A673 (cell line): ENCODE measurements at regions not wholly inside any gene's neighbourhood (a gene's known extent, or its start where the extent isn't known, plus 50 kb on each side); places are given as distances from the start of the nearest gene placed in this dataset.

ENCODE experiments used
- BruUV-seq: library from RNA; stranded (reverse); fragments of 400-500 nt; replicated peaks from 2 replicates; lab custom pipeline; 2021; lab: Mats Ljungman, UMichigan
- CTCF ChIA-PET: fragments of 300-600 bp; sonication (Branson Sonifier 250); formaldehyde crosslinking; loops from one replicate; lab custom pipeline; 2022; ENCODE audit warnings: antibody characterized with exemption; lab: Charles Lee
- POLR2A ChIA-PET: fragments of 300-600 bp; sonication (Branson Sonifier 250); formaldehyde crosslinking; loops from one replicate; lab custom pipeline; 2022; ENCODE audit warnings: antibody characterized with exemption; ENCODE audit not compliant: low non-redundant PET; lab: Charles Lee
- DNase-seq: peaks from one replicate; pipeline ENCODE4 v3.0.0-alpha.2; 2015; ENCODE audit warnings: low spot score
- H3K27ac ChIP-seq: fragments of 200-600 bp; sonication (generic); 2 replicates; pipeline ENCODE4 v1.5.1; 2016; ENCODE audit warnings: mixed run types, low read depth, mild to moderate bottlenecking, mixed read lengths, antibody characterized with exemption, low read length; ENCODE audit not compliant: poor library complexity, severe bottlenecking
- H3K27me3 ChIP-seq: fragments of 200-600 bp; sonication (generic); replicated peaks from 2 replicates; pipeline ENCODE4 v1.6.1; 2017; ENCODE audit warnings: mixed run types, low read depth, mild to moderate bottlenecking, mixed read lengths, antibody characterized with exemption, low read length; ENCODE audit not compliant: insufficient read depth, poor library complexity
- H3K36me3 ChIP-seq: fragments of 200-600 bp; sonication (generic); 2 replicates; pipeline ENCODE4 v1.6.1; 2016; ENCODE audit warnings: mixed run types, mild to moderate bottlenecking, mixed read lengths, antibody characterized with exemption, low read length; ENCODE audit not compliant: insufficient read depth, poor library complexity, severe bottlenecking
- H3K4me1 ChIP-seq: fragments of 200-600 bp; sonication (generic); 2 replicates; pipeline ENCODE4 v1.6.1; 2017; ENCODE audit warnings: mixed run types, mild to moderate bottlenecking, mixed read lengths, antibody characterized with exemption, low read length; ENCODE audit not compliant: insufficient read depth, poor library complexity, severe bottlenecking
- H3K4me3 ChIP-seq: fragments of 200-600 bp; sonication (generic); 2 replicates; pipeline ENCODE4 v1.5.1; 2016; ENCODE audit warnings: low read depth, mixed run types, mild to moderate bottlenecking, mixed read lengths, low read length; ENCODE audit not compliant: poor library complexity, severe bottlenecking
- H3K9me3 ChIP-seq: fragments of 200-600 bp; sonication (generic); 2 replicates; pipeline ENCODE4 v1.6.1; 2016; ENCODE audit warnings: mixed run types, low read depth, mild to moderate bottlenecking, mixed read lengths, antibody characterized with exemption, low read length; ENCODE audit not compliant: poor library complexity, severe bottlenecking
- CTCF ChIP-seq: fragments of 300-800, 200-600 bp; sonication (generic); conservative IDR thresholded peaks from 2 replicates; pipeline ENCODE4 v1.5.1; 2017; ENCODE audit warnings: low read depth, mild to moderate bottlenecking, antibody characterized with exemption, low read length, moderate library complexity, mixed read lengths
- EZH2 ChIP-seq: fragments of 200-600 bp; sonication (generic); IDR thresholded peaks from 2 replicates; pipeline ENCODE4 v1.6.1; 2017; ENCODE audit warnings: borderline replicate concordance, low read depth, mild to moderate bottlenecking, mixed read lengths, antibody characterized with exemption, low read length; ENCODE audit not compliant: poor library complexity, severe bottlenecking
- intact Hi-C: fragments of 100-400 bp; cut with micrococcal nuclease; formaldehyde crosslinking; loops from one replicate; pipeline ENCODE4 v1.10.0; 2022; ENCODE audit not compliant: unreplicated experiment

- H3K9me3 ChIP-seq, result no peaks in the 10 kb centered on the region
- DNase-seq, result no peak
- ChIA-PET POLR2A (no interaction called here), CTCF (no interaction called here)
- no TSS peak for BruUV-seq
- H3K27ac ChIP-seq, result no peak overlapping the region
- TF ChIP-seq CTCF (no peak), EZH2 (no peak)
- H3K27me3 ChIP-seq, result no peaks in the 10 kb centered on the region
- H3K36me3 ChIP-seq, result no peaks in the 10 kb centered on the region
- no peak overlapping the region for H3K4me3 ChIP-seq
- no peaks in the 10 kb centered on the region for H3K4me1 ChIP-seq
- intact Hi-C loops, result no loop called here
These were observed 478.6 kb upstream of the KLF6 start for GRCh38 chr10:4263601-4263921.

GRCh38 chr10:4262870-4263600 lies 478.0 kb upstream of the KLF6 start:
- CTCF ChIA-PET, result no interaction called here
- intact Hi-C loops, result no loop called here
- POLR2A ChIA-PET, result no interaction called here
- Histone ChIP-seq H3K4me3 (no peak overlapping the region), H3K9me3 (no peaks in the 10 kb centered on the region), H3K27me3 (no peaks in the 10 kb centered on the region), H3K27ac (no peak overlapping the region), H3K36me3 (no peaks in the 10 kb centered on the region), H3K4me1 (no peaks in the 10 kb centered on the region)
- BruUV-seq, result no TSS peak
- no peak for DNase-seq
- TF ChIP-seq EZH2 (no peak), CTCF (no peak)

GRCh38 chr10:4262449-4262848 lies 477.4 kb upstream of the KLF6 start:
- Histone ChIP-seq H3K36me3 (no peaks in the 10 kb centered on the region), H3K4me1 (no peaks in the 10 kb centered on the region), H3K4me3 (no peak overlapping the region), H3K9me3 (no peaks in the 10 kb centered on the region), H3K27ac (no peak overlapping the region), H3K27me3 (no peaks in the 10 kb centered on the region)
- ChIA-PET POLR2A (no interaction called here), CTCF (no interaction called here)
- intact Hi-C loops, result no loop called here
- no peak for DNase-seq
- no peak for TF ChIP-seq EZH2
- no peak for TF ChIP-seq CTCF
- no TSS peak for BruUV-seq
